HepG2 (cell line): ENCODE measurements at regions not wholly inside any gene's neighbourhood (a gene's known extent, or its start where the extent isn't known, plus 50 kb on each side); places are given as distances from the start of the nearest gene placed in this dataset.

Source experiments
- ATAC-seq: fragments of 200-7000 bp; cut with Tn5 transposase; 3 replicates; pipeline ENCODE4 v1.9.1; 2020; ENCODE audit warnings: mild to moderate bottlenecking, moderate library complexity
- BruUV-seq: library from RNA; stranded (reverse); fragments of 400-500 nt; replicated peaks from 2 replicates; lab custom pipeline; 2021; lab: Mats Ljungman, UMichigan
- CTCF ChIA-PET: fragments of 300-600 bp; formaldehyde crosslinking; extraction: SDS; loops from one replicate; lab custom pipeline; 2021; ENCODE audit warnings: low total read pairs, inconsistent platforms, low intra/inter-chr PET ratio; lab: Yijun Ruan, JAX
- POLR2A ChIA-PET: fragments of 350-600 bp; sonication (Branson Sonifier 250); formaldehyde crosslinking; loops from one replicate; lab custom pipeline; 2020; ENCODE audit warnings: antibody characterized with exemption, inconsistent platforms; lab: Yijun Ruan, JAX
- DNase-seq: peaks from one replicate; pipeline ENCODE4 v3.0.0-alpha.2; 2015; ENCODE audit warnings: low spot score
- FAIRE-seq: peaks from 3 replicates; lab custom pipeline; 2011; peaks lifted over from hg19 to GRCh38; lab: Jason Lieb, UNC
- H2AFZ ChIP-seq: one replicate; pipeline ENCODE4 v1.6.1; 2011; ENCODE audit warnings: low read length, inconsistent platforms
- H3K27ac ChIP-seq: fragments of 300-600 bp; 3 replicates; pipeline ENCODE4 v1.8.0; 2011; ENCODE audit warnings: mixed run types, mild to moderate bottlenecking, mixed read lengths, low read length, inconsistent platforms; ENCODE audit not compliant: insufficient read depth; ENCODE audit errors: extremely low read length
- H3K27me3 ChIP-seq, 2 experiments: fragments of 200-600 bp in 1 of 2; 2 replicates in 1 of 2; 3 replicates in 1 of 2; pipeline versions ENCODE4 v1.6.0 to v1.8.0; 2011; ENCODE audit warnings: low read length in 2 of 2, mild to moderate bottlenecking in 2 of 2, moderate library complexity in 2 of 2, inconsistent platforms in 1 of 2; ENCODE audit not compliant: insufficient read depth in 2 of 2, control insufficient read depth in 1 of 2
- H3K36me3 ChIP-seq, 2 experiments: fragments of 200-600 bp in 1 of 2; replicated peaks in 1 of 2; 2 replicates in 1 of 2; 3 replicates in 1 of 2; pipeline versions ENCODE4 v1.5.1 to v1.8.0; 2011; ENCODE audit warnings: low read length in 2 of 2, inconsistent platforms in 1 of 2; ENCODE audit not compliant: insufficient read depth in 2 of 2, control insufficient read depth in 1 of 2
- H3K4me1 ChIP-seq: 2 replicates; pipeline ENCODE4 v1.5.1; 2012; ENCODE audit warnings: low read length, inconsistent platforms; ENCODE audit not compliant: insufficient read depth
- H3K4me2 ChIP-seq: 2 replicates; pipeline ENCODE4 v1.6.0; 2011; ENCODE audit warnings: low read depth, low read length, inconsistent platforms
- H3K4me3 ChIP-seq, 3 experiments: fragments of 200-600 bp in 1 of 3; sonication (generic), shearing (Covaris generic) in 1 of 3; replicated peaks in 1 of 3; 2 replicates each; pipeline ENCODE4 v1.5.1; 2011 to 2016; ENCODE audit warnings: low read length in 3 of 3, inconsistent platforms in 2 of 3, low read depth in 2 of 3, mild to moderate bottlenecking in 2 of 3, control low read depth in 1 of 3, mixed read lengths in 1 of 3; ENCODE audit not compliant: insufficient read depth in 1 of 3
- H3K79me2 ChIP-seq: one replicate; pipeline ENCODE4 v1.6.1; 2011; ENCODE audit warnings: low read length, inconsistent platforms; ENCODE audit not compliant: insufficient read depth
- H3K9ac ChIP-seq: 2 replicates; pipeline ENCODE4 v1.6.0; 2011; ENCODE audit warnings: mild to moderate bottlenecking, low read depth, low read length, inconsistent platforms; ENCODE audit not compliant: insufficient read depth
- H3K9me3 ChIP-seq: 2 replicates; pipeline ENCODE4 v1.5.1; 2012; ENCODE audit warnings: mild to moderate bottlenecking, low read length
- H4K20me1 ChIP-seq: 2 replicates; pipeline ENCODE4 v1.6.0; 2011; ENCODE audit warnings: inconsistent platforms, mild to moderate bottlenecking, low read length, moderate library complexity; ENCODE audit not compliant: insufficient read depth
- CCAR2 ChIP-seq: fragments of 200-400 bp; formaldehyde crosslinking; optimal IDR thresholded peaks from 2 replicates; pipeline ENCODE3; 2018; ENCODE audit warnings: low read depth, mild to moderate bottlenecking, low read length, moderate library complexity
- ELF1 ChIP-seq: sonication (generic); formaldehyde crosslinking; IDR thresholded peaks from 2 replicates; pipeline ENCODE4 v1.4.0; 2020; ENCODE audit warnings: missing genetic modification reagents
- GABPA ChIP-seq, 2 experiments: IDR thresholded peaks; 2 replicates each; pipeline ENCODE4 v1.6.1; 2011 to 2016; ENCODE audit warnings: low read depth in 2 of 2, low read length in 1 of 2, missing biosample characterization in 1 of 2, missing genetic modification characterization in 1 of 2
- KMT2A ChIP-seq: sonication (generic); formaldehyde crosslinking; IDR thresholded peaks from 2 replicates; pipeline ENCODE4 v1.4.0; 2020; ENCODE audit warnings: missing genetic modification reagents
- MXD4 ChIP-seq: IDR thresholded peaks from 2 replicates; pipeline ENCODE4 v1.6.1; 2016; ENCODE audit warnings: mild to moderate bottlenecking, missing biosample characterization, missing genetic modification reagents
- MZF1 ChIP-seq: sonication (generic); formaldehyde crosslinking; IDR thresholded peaks from 2 replicates; pipeline ENCODE4 v1.8.1; 2023; ENCODE audit warnings: mild to moderate bottlenecking, missing genetic modification reagents, borderline replicate concordance
- NR3C1 ChIP-seq: sonication (generic); formaldehyde crosslinking; IDR thresholded peaks from 2 replicates; pipeline ENCODE4 v1.4.0; 2020; ENCODE audit warnings: missing genetic modification reagents
- PHB2 ChIP-seq: fragments of 450-650 bp; IDR thresholded peaks from 2 replicates; pipeline ENCODE4 v1.6.1; 2018; ENCODE audit not compliant: partially characterized antibody
- POLR2AphosphoS5 ChIP-seq: IDR thresholded peaks from 2 replicates; pipeline ENCODE4 v1.6.1; 2012; ENCODE audit warnings: low read depth, low read length
- RCOR2 ChIP-seq: IDR thresholded peaks from 2 replicates; pipeline ENCODE4 v1.6.1; 2016; ENCODE audit warnings: missing biosample characterization, missing genetic modification reagents
- TERF1 ChIP-seq: sonication (generic); formaldehyde crosslinking; IDR thresholded peaks from 2 replicates; pipeline ENCODE4 v1.8.0; 2022; ENCODE audit warnings: mild to moderate bottlenecking, missing genetic modification reagents, moderate library complexity
- TRIM24 ChIP-seq: sonication (generic); formaldehyde crosslinking; IDR thresholded peaks from 2 replicates; pipeline ENCODE4 v1.8.0; 2022; ENCODE audit warnings: mild to moderate bottlenecking, missing genetic modification reagents
- ZNF317 ChIP-seq: sonication (generic); formaldehyde crosslinking; IDR thresholded peaks from 2 replicates; pipeline ENCODE4 v1.5.0; 2020; ENCODE audit warnings: mild to moderate bottlenecking, missing genetic modification reagents
- ZNF432 ChIP-seq: sonication (generic); formaldehyde crosslinking; IDR thresholded peaks from 2 replicates; pipeline ENCODE4 v1.5.0; 2020; ENCODE audit warnings: missing genetic modification reagents, mild to moderate bottlenecking, borderline replicate concordance
- ZNF441 ChIP-seq: sonication (generic); formaldehyde crosslinking; IDR thresholded peaks from 2 replicates; pipeline ENCODE4 v1.7.0; 2021; ENCODE audit warnings: missing genetic modification reagents, borderline replicate concordance
- ZNF501 ChIP-seq: sonication (generic); formaldehyde crosslinking; IDR thresholded peaks from 2 replicates; pipeline ENCODE4 v1.5.1; 2020; ENCODE audit warnings: mild to moderate bottlenecking, moderate library complexity, missing genetic modification reagents
- WGBS: methylation state at CpG from one replicate; pipeline ENCODE4 v1.1.6; 2017; ENCODE audit warnings: low lambda C conversion rate; 5-methylcytosine and 5-hydroxymethylcytosine counted together
- in situ Hi-C: cut with HindIII; loops from 2 replicates; pipeline ENCODE4 v1.10.0; 2017; ENCODE audit warnings: low pct_unique_long_range_greater_than_20kb; ENCODE audit not compliant: extremely low pct_ligation_motif_present
- intact Hi-C: fragments of 100-400 bp; cut with micrococcal nuclease; formaldehyde crosslinking; loops from one replicate; pipeline ENCODE4 v1.10.0; 2022; ENCODE audit not compliant: unreplicated experiment
- TF ChIP-seq, protein P1 (sequence below), 2 experiments: sonication (generic) in 1 of 2; formaldehyde crosslinking in 1 of 2; IDR thresholded peaks; 2 replicates each; pipeline versions ENCODE4 v1.5.1 to v1.6.1; 2011 to 2020; ENCODE audit warnings: borderline replicate concordance in 1 of 2, low read depth in 1 of 2, low read length in 1 of 2, mild to moderate bottlenecking in 1 of 2, missing genetic modification reagents in 1 of 2, moderate library complexity in 1 of 2

DNA sequence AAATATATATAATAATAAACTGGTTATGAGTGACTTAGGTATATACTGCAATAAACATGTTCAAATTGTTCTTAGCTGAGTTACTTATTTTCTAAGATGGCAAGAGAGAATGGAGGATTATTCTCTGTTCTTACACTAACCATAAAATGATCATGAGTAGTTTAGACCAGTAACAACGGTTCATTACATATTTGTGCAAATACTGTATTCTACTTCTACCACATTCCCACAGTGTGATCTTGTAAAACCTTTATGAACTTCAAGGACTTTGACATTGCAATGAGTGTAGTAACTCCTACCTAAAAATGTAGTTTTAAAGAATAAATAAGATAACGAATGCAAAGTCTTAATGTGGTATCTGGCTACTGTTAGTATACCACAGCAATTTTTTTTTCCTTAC, 353.7 kb upstream of the NCAM2 start:
- Histone ChIP-seq H2AFZ (no peak overlapping the region), H3K4me2 (no peak overlapping the region), H3K79me2 (no peaks in the 10 kb centered on the region), H3K4me3 (no peak overlapping the region), H3K36me3 (no peaks in the 10 kb centered on the region), H3K4me1 (no peaks in the 10 kb centered on the region), H3K27me3 (no peaks in the 10 kb centered on the region), H4K20me1 (no peaks in the 10 kb centered on the region), H3K9me3 (peaks cover 82% of the 10 kb centered on the region), H3K27ac (no peak overlapping the region), H3K9ac (no peak overlapping the region)
- intact Hi-C loops (no loop called here), in situ Hi-C loops (no loop called here)
- FAIRE-seq (no peak), ATAC-seq (no peak), DNase-seq (no peak)
- CTCF ChIA-PET, result no interaction called here
- WGBS, result 0% methylated on average over 2 of the region's 2 CpGs
- POLR2A ChIA-PET, result no interaction called here
- no TSS peak for BruUV-seq
- TF ChIP-seq NR3C1 (CRISPR knock-in tag) (no peak), PHB2 (no peak), MZF1 (no peak), MXD4 (CRISPR knock-in tag) (no peak), KMT2A (CRISPR knock-in tag) (no peak)
- TF ChIP-seq, protein P1, sequence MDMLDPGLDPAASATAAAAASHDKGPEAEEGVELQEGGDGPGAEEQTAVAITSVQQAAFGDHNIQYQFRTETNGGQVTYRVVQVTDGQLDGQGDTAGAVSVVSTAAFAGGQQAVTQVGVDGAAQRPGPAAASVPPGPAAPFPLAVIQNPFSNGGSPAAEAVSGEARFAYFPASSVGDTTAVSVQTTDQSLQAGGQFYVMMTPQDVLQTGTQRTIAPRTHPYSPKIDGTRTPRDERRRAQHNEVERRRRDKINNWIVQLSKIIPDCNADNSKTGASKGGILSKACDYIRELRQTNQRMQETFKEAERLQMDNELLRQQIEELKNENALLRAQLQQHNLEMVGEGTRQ (IDR thresholded peaks at IDR 0.05; ENCODE audit: low read depth, low read length), result no peak
- TF ChIP-seq, protein P1 (CRISPR knock-in tag; IDR thresholded peaks at IDR 0.05; ENCODE audit: borderline replicate concordance), result no peak

GRCh38 chr21:20645344-20645743, 352.9 kb upstream of the NCAM2 start:
- ATAC-seq (no peak), FAIRE-seq (no peak), DNase-seq (no peak)
- CTCF ChIA-PET, result no interaction called here
- Histone ChIP-seq H3K27me3 (no peaks in the 10 kb centered on the region), H2AFZ (no peak overlapping the region), H3K36me3 (no peaks in the 10 kb centered on the region), H3K9me3 (peaks cover 82% of the 10 kb centered on the region), H4K20me1 (no peaks in the 10 kb centered on the region), H3K4me2 (no peak overlapping the region), H3K9ac (no peak overlapping the region), H3K79me2 (no peaks in the 10 kb centered on the region), H3K4me3 (no peak overlapping the region), H3K4me1 (no peaks in the 10 kb centered on the region), H3K27ac (no peak overlapping the region)
- no TSS peak for BruUV-seq
- intact Hi-C loops, result no loop called here
- in situ Hi-C loops, result no loop called here
- POLR2A ChIA-PET, result no interaction called here
- 0% methylated on average over 3 of the region's 5 CpGs for WGBS
- TF ChIP-seq GABPA (IDR thresholded peaks at IDR 0.05; ENCODE audit: low read depth, low read length), result no peak
- TF ChIP-seq GABPA (CRISPR knock-in tag; IDR thresholded peaks at IDR 0.05; ENCODE audit: low read depth), result no peak
- TF ChIP-seq ZNF501 (CRISPR knock-in tag), result no peak
- TF ChIP-seq POLR2AphosphoS5, result no peak
- TF ChIP-seq RCOR2 (CRISPR knock-in tag), result no peak
- TF ChIP-seq CCAR2, result no peak
- no peak for TF ChIP-seq ZNF441
- no peak for TF ChIP-seq ZNF317 (CRISPR knock-in tag)
- TF ChIP-seq ZNF432 (CRISPR knock-in tag), result no peak
- no peak for TF ChIP-seq ELF1 (CRISPR knock-in tag)
- TF ChIP-seq TRIM24 (CRISPR knock-in tag), result no peak
- no peak for TF ChIP-seq TERF1 (CRISPR knock-in tag)
